ENCODE measurements at regions not wholly inside any gene's neighbourhood (a gene's known extent, or its start where the extent isn't known, plus 50 kb on each side); places are given as distances from the start of the nearest gene placed in this dataset.

GRCh38 chr5:97536683-97537082 lies 353.6 kb upstream of the RIOK2 start:
- POLR2A ChIA-PET, result no interaction called here
- CTCF ChIA-PET, result no interaction called here

GRCh38 chr5:97538912-97539311 lies 355.9 kb upstream of the RIOK2 start:
- POLR2A ChIA-PET, result no interaction called here
- CTCF ChIA-PET, result no interaction called here

DNA sequence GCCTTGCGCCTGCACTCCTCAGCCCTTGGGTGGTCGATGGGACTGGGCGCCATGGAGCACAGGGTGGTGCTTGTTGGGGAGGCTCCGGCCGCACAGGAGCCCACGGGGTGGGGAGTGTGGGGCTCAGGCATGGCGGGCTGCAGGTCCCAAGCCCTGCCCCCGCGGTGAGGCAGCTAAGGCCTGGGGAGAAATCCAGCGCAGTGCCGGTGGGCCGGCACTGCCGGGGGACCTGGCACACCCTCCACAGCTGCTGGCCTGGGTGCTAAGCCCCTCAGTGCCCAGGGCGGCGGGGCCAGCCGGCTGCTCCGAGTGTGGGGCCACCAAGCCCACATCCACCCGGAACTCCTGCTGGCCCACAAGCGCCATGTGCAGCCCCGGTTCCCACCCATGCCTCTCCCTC lies 358.8 kb upstream of the RIOK2 start:
- CTCF ChIA-PET, result no interaction called here
- POLR2A ChIA-PET, result no interaction called here

GRCh38 chr5:97542469-97542868 lies 359.4 kb upstream of the RIOK2 start:
- ChIA-PET POLR2A (no interaction called here), CTCF (no interaction called here)

DNA sequence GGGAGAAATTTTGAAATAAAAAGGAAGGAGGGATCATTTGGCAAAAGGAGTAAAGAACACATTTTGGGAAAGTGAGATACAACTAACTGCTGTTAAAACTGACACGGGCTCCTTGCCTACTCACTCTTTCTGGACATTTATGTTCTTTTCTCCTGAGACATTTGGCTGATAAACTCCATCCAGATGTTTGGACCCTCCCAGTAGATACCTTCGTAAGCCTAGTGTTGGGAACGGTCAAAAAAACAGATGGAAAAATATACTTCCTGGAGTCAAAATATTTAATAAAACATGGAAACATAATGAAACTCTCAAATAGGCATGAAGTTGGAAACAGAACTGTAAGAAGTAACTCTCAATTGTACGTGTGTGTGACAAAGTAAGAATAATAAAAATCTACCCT lies 360.1 kb upstream of the RIOK2 start:
- ChIA-PET CTCF (no interaction called here), POLR2A (no interaction called here)

DNA sequence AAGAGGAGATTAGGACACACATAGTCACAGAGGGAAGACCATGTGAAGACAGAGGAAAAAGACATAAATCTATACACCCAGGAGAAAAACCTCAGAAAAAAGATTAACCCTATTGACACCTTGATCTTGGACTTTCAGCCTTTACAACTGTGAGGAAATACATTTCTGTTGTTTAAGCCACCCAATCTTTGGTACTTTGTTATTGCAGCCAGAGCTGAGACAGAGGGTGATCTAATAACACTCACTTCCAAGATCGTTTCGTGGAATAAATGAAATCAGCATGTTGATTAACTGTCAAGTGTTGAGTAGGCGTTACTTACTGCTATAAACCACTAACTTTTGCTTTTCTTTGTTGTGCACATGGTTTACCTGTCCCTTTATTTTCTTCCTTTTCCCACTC lies 361.2 kb upstream of the RIOK2 start:
- ChIA-PET CTCF (no interaction called here), POLR2A (no interaction called here)

DNA sequence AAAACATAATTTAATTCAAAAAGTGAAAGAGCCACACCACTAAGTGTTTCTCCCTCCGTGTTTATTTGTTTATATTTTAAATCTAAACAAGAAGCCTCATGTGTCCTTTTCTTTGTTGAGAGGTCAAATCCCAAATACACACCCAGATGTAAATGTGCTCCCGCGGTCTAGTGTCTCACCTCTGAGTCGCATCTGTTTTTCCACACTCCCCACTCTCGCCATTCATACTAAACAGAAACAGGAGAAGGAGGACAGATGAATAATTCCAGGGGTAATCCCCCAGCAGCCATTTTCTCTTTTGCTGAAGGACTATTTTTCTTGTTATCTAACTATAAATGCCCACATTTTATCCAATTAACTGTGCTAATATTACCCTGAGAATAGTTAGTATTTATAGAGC lies 361.6 kb upstream of the RIOK2 start:
- ChIA-PET CTCF (interaction anchor here (0.7 kb wide), 1 partner anchor 328 kb away, joined by 3 read pairs; no protein-coding TSS in a partner anchor), POLR2A (no interaction called here)

GRCh38 chr5:97545446-97545845 lies 362.4 kb upstream of the RIOK2 start:
- POLR2A ChIA-PET, result no interaction called here

GRCh38 chr5:97545886-97546535 lies 363.0 kb upstream of the RIOK2 start:
- CTCF ChIA-PET, result no interaction called here
- POLR2A ChIA-PET, result no interaction called here

More at GRCh38 chr5:97545446-97545845, 362.4 kb upstream of the RIOK2 start:
- CTCF ChIA-PET, result interaction anchor here (0.7 kb wide), 1 partner anchor 327 kb away, joined by 3 read pairs; no protein-coding TSS in a partner anchor

- ChIA-PET POLR2A (no interaction called here), CTCF (no interaction called here)
Measured at GRCh38 chr5:97547430-97547829, 364.4 kb upstream of the RIOK2 start.

DNA sequence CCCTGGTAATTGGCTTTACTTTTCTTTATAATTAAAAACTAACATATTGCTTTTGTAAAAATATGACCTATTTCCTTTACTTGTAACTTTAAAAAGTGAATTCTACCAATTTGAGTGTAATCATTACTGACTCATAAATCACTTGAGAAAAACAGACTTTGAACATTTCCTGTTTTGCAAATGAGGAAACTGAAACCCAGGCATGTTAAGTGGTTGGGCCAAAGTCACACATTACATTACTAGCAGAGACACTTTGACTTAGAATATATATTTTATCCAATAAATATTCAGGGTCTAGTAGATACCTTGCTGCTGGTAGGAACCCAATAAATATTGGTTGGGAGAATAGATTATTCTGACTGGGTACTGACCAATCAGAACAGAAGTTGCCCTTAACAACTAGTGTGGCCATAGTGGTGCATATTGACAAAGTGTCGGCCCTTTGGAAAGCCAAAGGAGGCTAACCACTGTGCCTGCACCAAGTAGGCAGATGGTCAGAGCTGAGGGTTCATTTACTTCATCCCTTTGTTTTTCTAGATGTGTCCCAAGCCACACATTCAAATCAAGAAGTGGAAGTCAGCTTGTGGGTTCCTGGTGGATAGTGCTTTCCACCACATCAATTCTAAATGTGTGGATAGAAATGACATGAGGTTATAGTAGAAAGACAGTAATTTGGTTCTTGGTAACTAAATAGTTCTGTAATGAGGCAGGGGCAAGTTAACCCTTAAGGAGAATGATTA lies 365.1 kb upstream of the RIOK2 start:
- POLR2A ChIA-PET, result no interaction called here
- CTCF ChIA-PET, result no interaction called here

DNA sequence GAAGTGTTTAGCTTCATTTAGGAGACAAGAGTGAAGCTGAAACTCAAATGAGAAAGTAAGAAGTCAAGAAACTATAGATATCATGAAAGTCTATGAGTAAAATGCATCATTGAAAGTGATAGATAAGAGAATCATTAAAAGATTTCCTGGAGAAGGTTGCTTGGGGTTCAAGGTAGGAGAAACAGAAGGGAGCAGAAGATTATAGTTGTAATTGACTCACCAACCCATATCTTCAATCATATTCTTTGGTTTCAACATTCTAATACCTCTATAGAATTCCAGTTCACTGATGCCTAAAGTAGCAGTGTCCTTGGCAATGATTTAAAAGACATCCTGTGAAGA lies 365.7 kb upstream of the RIOK2 start:
- ChIA-PET POLR2A (no interaction called here), CTCF (no interaction called here)

DNA sequence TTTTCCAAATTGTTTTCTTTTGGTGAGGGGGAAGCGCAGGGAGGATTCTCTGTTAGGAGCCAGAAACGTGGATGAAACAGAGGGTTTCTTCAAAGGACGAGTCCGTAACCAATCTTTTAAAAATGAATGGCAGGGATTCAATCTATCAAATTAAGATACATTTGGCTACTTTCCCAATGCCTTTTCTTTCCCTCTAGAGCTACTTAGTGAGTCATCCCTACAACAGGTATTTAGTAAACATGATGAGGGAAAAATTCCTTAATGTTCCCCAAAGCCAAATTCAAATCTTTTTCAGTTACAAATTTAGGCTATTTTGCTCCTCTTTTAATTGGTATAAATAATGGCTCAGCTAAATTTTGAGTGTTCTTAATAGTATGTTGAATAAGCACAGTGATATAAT lies 366.4 kb upstream of the RIOK2 start:
- ChIA-PET CTCF (no interaction called here), POLR2A (no interaction called here)

GRCh38 chr5:97550164-97550563 lies 367.1 kb upstream of the RIOK2 start:
- ChIA-PET CTCF (no interaction called here), POLR2A (no interaction called here)

GRCh38 chr5:97550818-97551217 lies 367.8 kb upstream of the RIOK2 start:
- ChIA-PET POLR2A (no interaction called here), CTCF (no interaction called here)

GRCh38 chr5:97553604-97554452 lies 370.8 kb upstream of the RIOK2 start:
- ChIA-PET POLR2A (no interaction called here), CTCF (no interaction called here)

GRCh38 chr5:97554977-97555643 lies 372.1 kb upstream of the RIOK2 start:
- CTCF ChIA-PET, result interaction anchor here (1.2 kb wide), 1 partner anchor 55 kb away, joined by 3 read pairs; no protein-coding TSS in a partner anchor
- POLR2A ChIA-PET, result no interaction called here

- POLR2A ChIA-PET, result no interaction called here
- CTCF ChIA-PET, result interaction anchor here (1.2 kb wide), 1 partner anchor 56 kb away, joined by 3 read pairs; no protein-coding TSS in a partner anchor
Measured at GRCh38 chr5:97555644-97555981, 372.6 kb upstream of the RIOK2 start.

DNA sequence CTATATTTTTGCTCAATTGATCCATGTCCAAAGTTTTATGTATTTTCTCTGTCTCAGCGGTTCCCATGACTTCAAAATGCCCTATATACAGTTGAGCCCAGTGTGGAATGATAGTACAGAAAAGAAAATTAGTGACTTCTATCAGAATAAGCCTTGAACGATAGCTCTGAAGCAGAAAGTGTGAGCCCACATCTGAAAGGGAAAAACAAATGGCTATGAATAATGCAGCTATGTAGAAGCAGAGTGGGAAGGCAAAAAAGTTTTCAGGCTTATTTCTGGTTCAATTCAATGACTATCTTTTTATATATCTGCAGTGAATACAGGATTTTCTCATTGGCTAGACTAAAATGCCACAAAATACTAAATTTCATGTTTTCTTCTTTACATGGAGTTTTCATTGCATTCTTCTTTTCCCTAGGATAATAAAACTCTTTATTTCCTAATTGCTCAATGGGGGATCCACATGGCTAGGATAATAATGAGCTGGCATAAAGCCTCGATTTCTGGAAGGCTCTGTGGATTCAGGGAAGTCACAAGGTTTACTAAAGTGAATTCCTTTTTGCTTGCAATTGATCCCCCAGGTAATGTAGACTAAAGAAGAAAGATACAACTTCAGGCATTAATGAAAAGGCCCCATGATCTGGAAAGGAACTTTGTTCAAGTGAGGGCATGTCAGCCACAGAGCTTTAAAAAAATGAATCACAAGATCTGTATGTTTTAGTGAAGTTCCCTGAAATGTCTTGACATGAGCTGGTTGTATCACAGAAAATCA lies 377.0 kb upstream of the RIOK2 start:
- ChIA-PET POLR2A (no interaction called here), CTCF (no interaction called here)

- ChIA-PET POLR2A (no interaction called here), CTCF (no interaction called here)
Measured at GRCh38 chr5:97560599-97560993, 377.5 kb upstream of the RIOK2 start.

Measured in activated CD8-positive, alpha-beta memory T cell treated with anti-CD3 and anti-CD28 coated beads for 36 hours (primary cell).